Astrocyte of the cerebellum (primary cell): ENCODE measurements at regions not wholly inside any gene's neighbourhood (a gene's known extent, or its start where the extent isn't known, plus 50 kb on each side); places are given as distances from the start of the nearest gene placed in this dataset.

Experiments used
- DNase-seq: peaks from one replicate; pipeline ENCODE4 v3.0.0-alpha.2; 2011; ENCODE audit warnings: low read depth
- H3K4me3 ChIP-seq: 2 replicates; pipeline ENCODE4 v1.5.1; 2011; ENCODE audit warnings: mild to moderate bottlenecking, low read depth, low read length, moderate library complexity
- in situ Hi-C: cut with HindIII; loops from 2 replicates; pipeline ENCODE4 v1.10.0; 2017; ENCODE audit warnings: low sequenced_read_pairs
- TF ChIP-seq, protein P1 (sequence below): IDR thresholded peaks from 2 replicates; pipeline ENCODE4 v1.5.1; 2012; ENCODE audit warnings: low read length, low read depth, moderate library complexity, mild to moderate bottlenecking; ENCODE audit errors: missing control alignments

- DNase-seq: no peak
- in situ Hi-C loops: no loop called here
- TF ChIP-seq, protein P1, sequence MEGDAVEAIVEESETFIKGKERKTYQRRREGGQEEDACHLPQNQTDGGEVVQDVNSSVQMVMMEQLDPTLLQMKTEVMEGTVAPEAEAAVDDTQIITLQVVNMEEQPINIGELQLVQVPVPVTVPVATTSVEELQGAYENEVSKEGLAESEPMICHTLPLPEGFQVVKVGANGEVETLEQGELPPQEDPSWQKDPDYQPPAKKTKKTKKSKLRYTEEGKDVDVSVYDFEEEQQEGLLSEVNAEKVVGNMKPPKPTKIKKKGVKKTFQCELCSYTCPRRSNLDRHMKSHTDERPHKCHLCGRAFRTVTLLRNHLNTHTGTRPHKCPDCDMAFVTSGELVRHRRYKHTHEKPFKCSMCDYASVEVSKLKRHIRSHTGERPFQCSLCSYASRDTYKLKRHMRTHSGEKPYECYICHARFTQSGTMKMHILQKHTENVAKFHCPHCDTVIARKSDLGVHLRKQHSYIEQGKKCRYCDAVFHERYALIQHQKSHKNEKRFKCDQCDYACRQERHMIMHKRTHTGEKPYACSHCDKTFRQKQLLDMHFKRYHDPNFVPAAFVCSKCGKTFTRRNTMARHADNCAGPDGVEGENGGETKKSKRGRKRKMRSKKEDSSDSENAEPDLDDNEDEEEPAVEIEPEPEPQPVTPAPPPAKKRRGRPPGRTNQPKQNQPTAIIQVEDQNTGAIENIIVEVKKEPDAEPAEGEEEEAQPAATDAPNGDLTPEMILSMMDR: no peak
- H3K4me3 ChIP-seq: no peak overlapping the region
Measured at GRCh38 chr15:69573815-69574475, 121.3 kb downstream of the RPLP1 start.

DNA sequence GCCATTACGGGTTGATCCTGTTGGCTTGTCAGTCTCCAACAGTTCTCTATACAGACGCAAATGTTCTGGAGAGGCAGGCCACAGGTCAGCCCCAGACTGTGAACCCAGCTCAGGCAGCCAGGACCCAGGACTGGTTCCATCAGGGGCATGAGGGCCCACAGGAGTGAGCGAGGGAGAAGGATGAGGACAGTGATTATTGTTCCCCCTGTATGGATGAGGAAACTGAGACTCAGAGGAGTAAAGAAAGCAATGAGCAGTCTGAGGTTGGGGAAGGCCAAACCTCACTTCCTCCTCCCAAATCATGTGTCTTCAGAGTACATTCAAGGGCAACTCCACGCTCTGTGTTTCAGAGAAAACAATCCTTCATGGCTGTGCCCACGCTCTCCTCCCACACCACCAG is 121.9 kb downstream of the RPLP1 start:
- TF ChIP-seq, protein P1: no peak
- DNase-seq: no peak
- no peak overlapping the region for H3K4me3 ChIP-seq
- in situ Hi-C loops: no loop called here

- H3K4me3 ChIP-seq: no peak overlapping the region
- TF ChIP-seq, protein P1: no peak
- in situ Hi-C loops: no loop called here
- DNase-seq: no peak
Measured at GRCh38 chr15:69575387-69575786, 122.8 kb downstream of the RPLP1 start.

- no peak overlapping the region for H3K4me3 ChIP-seq
- TF ChIP-seq, protein P1: peak; percentile 70
- DNase-seq: no peak
- in situ Hi-C loops: no loop called here
Measured at GRCh38 chr15:69576035-69576526, 123.5 kb downstream of the RPLP1 start.

GRCh38 chr15:69576948-69577351 is 124.3 kb downstream of the RPLP1 start:
- H3K4me3 ChIP-seq: no peak overlapping the region
- in situ Hi-C loops: no loop called here
- DNase-seq: no peak
- TF ChIP-seq, protein P1: no peak

DNA sequence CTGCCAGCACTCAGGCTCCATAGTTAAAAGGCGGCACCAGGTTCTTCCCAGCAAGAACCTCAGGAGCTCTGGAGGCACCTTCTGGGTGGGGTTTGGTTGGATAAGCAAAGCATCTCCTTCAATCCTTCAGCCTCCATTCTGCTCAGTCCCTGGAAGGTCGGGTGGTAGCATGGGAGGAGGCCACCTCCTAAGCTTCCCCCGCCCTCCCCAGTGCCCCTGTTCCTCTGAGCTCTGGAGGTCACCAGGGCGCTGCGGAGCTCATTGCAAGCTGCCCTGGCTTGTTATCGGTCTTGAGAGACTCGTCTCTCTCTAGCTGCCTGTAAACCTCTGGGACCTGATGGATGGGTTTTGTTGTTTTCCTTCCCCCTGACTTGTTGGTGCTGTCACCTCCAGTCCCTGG is 124.8 kb downstream of the RPLP1 start:
- TF ChIP-seq, protein P1: no peak

More for the DNA sequence above, 124.8 kb downstream of the RPLP1 start:
- DNase-seq: no peak
- H3K4me3 ChIP-seq: no peak overlapping the region
- in situ Hi-C loops: no loop called here
